SU-DHL-6 (cell line): ENCODE measurements at regions not wholly inside any gene's neighbourhood (a gene's known extent, or its start where the extent isn't known, plus 50 kb on each side); places are given as distances from the start of the nearest gene placed in this dataset.

Experiments used
- H2AFZ ChIP-seq: fragments of 200-600 bp; sonication (generic); 2 replicates; pipeline ENCODE4 v1.6.1; 2014; ENCODE audit warnings: low read depth, mild to moderate bottlenecking, moderate library complexity, mixed read lengths, antibody characterized with exemption, low read length; ENCODE audit not compliant: severe bottlenecking
- H3F3A ChIP-seq: fragments of 200-600 bp; shearing (Covaris generic); 2 replicates; pipeline ENCODE4 v1.6.0; 2016; ENCODE audit warnings: antibody characterized with exemption, mild to moderate bottlenecking; ENCODE audit not compliant: insufficient read depth
- H3K27ac ChIP-seq: fragments of 200-600 bp; sonication (generic); 2 replicates; pipeline ENCODE4 v1.5.1; 2016; ENCODE audit warnings: low read depth, mild to moderate bottlenecking, low read length, moderate library complexity, mixed read lengths
- H3K27me3 ChIP-seq: fragments of 200-600 bp; sonication (generic), shearing (Covaris generic); 2 replicates; pipeline ENCODE4 v1.6.0; 2014; ENCODE audit warnings: mild to moderate bottlenecking, low read length
- H3K36me3 ChIP-seq: fragments of 200-600 bp; sonication (generic); 2 replicates; pipeline ENCODE4 v1.6.1; 2014; ENCODE audit warnings: mild to moderate bottlenecking, low read length, mixed read lengths
- H3K4me2 ChIP-seq: fragments of 300-600, 200-600 bp; shearing (Covaris generic), sonication (generic); 2 replicates; pipeline ENCODE4 v1.6.0; 2014; ENCODE audit warnings: low read length, low read depth, mild to moderate bottlenecking; ENCODE audit not compliant: poor library complexity, severe bottlenecking
- H3K4me3 ChIP-seq: fragments of 200-600 bp; sonication (generic); 2 replicates; pipeline ENCODE4 v1.5.1; 2014; ENCODE audit warnings: antibody characterized with exemption, low read length, mild to moderate bottlenecking, mixed read lengths; ENCODE audit not compliant: insufficient read depth, poor library complexity, severe bottlenecking
- H3K79me2 ChIP-seq: fragments of 200-600 bp; sonication (generic); 2 replicates; pipeline ENCODE4 v1.6.1; 2014; ENCODE audit warnings: mild to moderate bottlenecking, low read length, moderate library complexity; ENCODE audit not compliant: insufficient read depth
- H3K9ac ChIP-seq: fragments of 200-600 bp; sonication (generic); 2 replicates; pipeline ENCODE4 v1.7.0; 2014; ENCODE audit warnings: mild to moderate bottlenecking, low read length
- H3K9me2 ChIP-seq: fragments of 200-600 bp; sonication (generic); replicated peaks from 2 replicates; pipeline ENCODE4 v1.6.1; 2014; ENCODE audit warnings: low read length; ENCODE audit not compliant: insufficient read depth
- H3K9me3 ChIP-seq: fragments of 200-600 bp; sonication (generic); 2 replicates; pipeline ENCODE4 v1.6.1; 2014; ENCODE audit warnings: low read length, mixed read lengths; ENCODE audit not compliant: insufficient read depth
- H4K20me1 ChIP-seq: fragments of 200-600 bp; sonication (generic); 2 replicates; pipeline ENCODE4 v1.6.1; 2014; ENCODE audit warnings: low read depth, mild to moderate bottlenecking, antibody characterized with exemption, low read length, moderate library complexity, mixed read lengths
- CTCF ChIP-seq: fragments of 200-600 bp; sonication (generic); IDR thresholded peaks from one replicate; pipeline ENCODE4 v1.5.1; 2017; ENCODE audit warnings: antibody characterized with exemption, mild to moderate bottlenecking, low read length, moderate library complexity; ENCODE audit not compliant: insufficient read depth, poor library complexity, severe bottlenecking
- EZH2phosphoT487 ChIP-seq: fragments of 200-600 bp; sonication (generic), shearing (Covaris generic); conservative IDR thresholded peaks from 2 replicates; pipeline ENCODE4 v1.6.1; 2018; ENCODE audit warnings: mild to moderate bottlenecking, antibody characterized with exemption, low read length, moderate library complexity, mixed read lengths

- no peak overlapping the region for H3K4me3 ChIP-seq
- H2AFZ ChIP-seq, result no peak overlapping the region
- TF ChIP-seq EZH2phosphoT487 (no peak), CTCF (no peak)
- no peaks in the 10 kb centered on the region for H4K20me1 ChIP-seq
- H3K27ac ChIP-seq, result no peak overlapping the region
- H3K36me3 ChIP-seq, result no peaks in the 10 kb centered on the region
- H3K9ac ChIP-seq, result no peak overlapping the region
- no peak overlapping the region for H3K4me2 ChIP-seq
- no peaks in the 10 kb centered on the region for H3K79me2 ChIP-seq
- no peaks in the 10 kb centered on the region for H3K27me3 ChIP-seq
- no peaks in the 10 kb centered on the region for H3K9me3 ChIP-seq
- no peaks in the 10 kb centered on the region for H3K9me2 ChIP-seq
- no peaks in the 10 kb centered on the region for H3F3A ChIP-seq
These were observed 272.6 kb downstream of the ENC1 start for GRCh38 chr5:74367934-74368333.

- no peaks in the 10 kb centered on the region for H3K36me3 ChIP-seq
- no peak for TF ChIP-seq CTCF
- no peak for TF ChIP-seq EZH2phosphoT487
These were observed 273.2 kb downstream of the ENC1 start for GRCh38 chr5:74367241-74367733.

GRCh38 chr5:74365723-74366122, 274.8 kb downstream of the ENC1 start:
- no peak overlapping the region for H3K4me2 ChIP-seq
- H2AFZ ChIP-seq, result no peak overlapping the region
- H3K27me3 ChIP-seq, result no peaks in the 10 kb centered on the region
- no peaks in the 10 kb centered on the region for H4K20me1 ChIP-seq
- no peak overlapping the region for H3K9ac ChIP-seq
- no peaks in the 10 kb centered on the region for H3F3A ChIP-seq
- H3K79me2 ChIP-seq, result no peaks in the 10 kb centered on the region
- H3K4me3 ChIP-seq, result no peak overlapping the region
- H3K36me3 ChIP-seq, result no peaks in the 10 kb centered on the region
- TF ChIP-seq CTCF, result no peak
- no peak for TF ChIP-seq EZH2phosphoT487
- H3K27ac ChIP-seq, result no peak overlapping the region
- no peaks in the 10 kb centered on the region for H3K9me3 ChIP-seq
- H3K9me2 ChIP-seq, result no peaks in the 10 kb centered on the region

More at GRCh38 chr5:74367241-74367733, 273.2 kb downstream of the ENC1 start:
- Histone ChIP-seq H3K9me3 (no peaks in the 10 kb centered on the region), H3K4me3 (no peak overlapping the region), H3K4me2 (no peak overlapping the region), H3K27me3 (no peaks in the 10 kb centered on the region), H4K20me1 (no peaks in the 10 kb centered on the region), H3F3A (no peaks in the 10 kb centered on the region), H3K9ac (no peak overlapping the region), H3K27ac (no peak overlapping the region), H2AFZ (no peak overlapping the region), H3K9me2 (no peaks in the 10 kb centered on the region), H3K79me2 (no peaks in the 10 kb centered on the region)

- H3F3A ChIP-seq, result no peaks in the 10 kb centered on the region
- H3K79me2 ChIP-seq, result no peaks in the 10 kb centered on the region
- no peaks in the 10 kb centered on the region for H3K36me3 ChIP-seq
- H3K9ac ChIP-seq, result no peak overlapping the region
- H3K4me3 ChIP-seq, result no peak overlapping the region
- no peak overlapping the region for H3K27ac ChIP-seq
- TF ChIP-seq EZH2phosphoT487 (no peak), CTCF (no peak)
- no peak overlapping the region for H2AFZ ChIP-seq
- H3K9me2 ChIP-seq, result no peaks in the 10 kb centered on the region
- H3K27me3 ChIP-seq, result no peaks in the 10 kb centered on the region
- no peaks in the 10 kb centered on the region for H4K20me1 ChIP-seq
- H3K9me3 ChIP-seq, result no peaks in the 10 kb centered on the region
- no peak overlapping the region for H3K4me2 ChIP-seq
These were observed 276.0 kb downstream of the ENC1 start for GRCh38 chr5:74364507-74364906.
